Limb (tissue), 2 donors: ENCODE measurements at regions not wholly inside any gene's neighbourhood (a gene's known extent, or its start where the extent isn't known, plus 50 kb on each side); places are given as distances from the start of the nearest gene placed in this dataset.

Source experiments
- DNase-seq, 2 donors: peaks; one replicate each; pipeline ENCODE4 v3.0.0-alpha.2; 2016; ENCODE audit errors: extremely low spot score in 2 of 2

GRCh38 chr12:19945559-19946435 lies 422.5 kb upstream of the PDE3A start:
- DNase-seq, result no peak

- DNase-seq, result no peak
Observed at GRCh38 chr12:19946550-19946949, 421.8 kb upstream of the PDE3A start.

- DNase-seq, result no peak
Observed at GRCh38 chr12:19947344-19947743, 421.0 kb upstream of the PDE3A start.

GRCh38 chr12:19951664-19952063 lies 416.7 kb upstream of the PDE3A start:
- no peak for DNase-seq

- DNase-seq, result no peak
Observed at GRCh38 chr12:19953734-19954133, 414.6 kb upstream of the PDE3A start.

GRCh38 chr12:19954163-19954562 lies 414.2 kb upstream of the PDE3A start:
- no peak for DNase-seq

- no peak for DNase-seq
Observed at GRCh38 chr12:19957308-19958125, 410.8 kb upstream of the PDE3A start.

- DNase-seq, result no peak
Observed at GRCh38 chr12:19958389-19958788, 409.9 kb upstream of the PDE3A start.

GRCh38 chr12:19959353-19959752 lies 409.0 kb upstream of the PDE3A start:
- no peak for DNase-seq

GRCh38 chr12:19960527-19960926 lies 407.8 kb upstream of the PDE3A start:
- DNase-seq, result no peak

GRCh38 chr12:19962192-19962591 lies 406.1 kb upstream of the PDE3A start:
- no peak for DNase-seq

- DNase-seq, result no peak
Observed at GRCh38 chr12:19963972-19964371, 404.4 kb upstream of the PDE3A start.

GRCh38 chr12:19964549-19964948 lies 403.8 kb upstream of the PDE3A start:
- no peak for DNase-seq

GRCh38 chr12:19965196-19966038 lies 402.9 kb upstream of the PDE3A start:
- DNase-seq, result no peak

- DNase-seq, result no peak
Observed at GRCh38 chr12:19967001-19967400, 401.3 kb upstream of the PDE3A start.

- DNase-seq, result no peak
Observed at GRCh38 chr12:19967431-19967830, 400.9 kb upstream of the PDE3A start.

- DNase-seq, result no peak
Observed at GRCh38 chr12:19970116-19970515, 398.2 kb upstream of the PDE3A start.

- DNase-seq, result no peak
Observed at GRCh38 chr12:19970821-19971220, 397.5 kb upstream of the PDE3A start.

GRCh38 chr12:19971361-19972280 lies 396.7 kb upstream of the PDE3A start:
- DNase-seq, result no peak
